Loucy (cell line): ENCODE measurements at regions not wholly inside any gene's neighbourhood (a gene's known extent, or its start where the extent isn't known, plus 50 kb on each side); places are given as distances from the start of the nearest gene placed in this dataset.
"Not testable (repeated sequence)": the region's sequence is repeated elsewhere in the genome, so short reads cannot be mapped to it uniquely, and the experiment has no call there.

Experiments
- H2AFZ ChIP-seq: fragments of 200-600 bp; sonication (generic); 2 replicates; pipeline ENCODE4 v1.6.0; 2016; ENCODE audit warnings: antibody characterized with exemption, mild to moderate bottlenecking, low read length, moderate library complexity
- H3F3A ChIP-seq: fragments of 200-600 bp; 2 replicates; pipeline ENCODE4 v1.6.0; 2016; ENCODE audit warnings: antibody characterized with exemption, low read depth, mild to moderate bottlenecking
- H3K27me3 ChIP-seq: fragments of 200-600 bp; sonication (generic); 2 replicates; pipeline ENCODE4 v1.6.1; 2014; ENCODE audit warnings: low read length, mild to moderate bottlenecking; ENCODE audit not compliant: insufficient read depth, poor library complexity, severe bottlenecking
- H3K36me3 ChIP-seq: fragments of 200-600 bp; sonication (generic); 2 replicates; pipeline ENCODE4 v1.6.1; 2016; ENCODE audit warnings: low read length; ENCODE audit not compliant: insufficient read depth
- H3K4me1 ChIP-seq: fragments of 200-600 bp; sonication (generic); 2 replicates; pipeline ENCODE4 v1.5.1; 2014; ENCODE audit warnings: low read length, mild to moderate bottlenecking; ENCODE audit not compliant: insufficient read depth, poor library complexity, severe bottlenecking
- H3K4me2 ChIP-seq: fragments of 200-600 bp; sonication (generic); 2 replicates; pipeline ENCODE4 v1.6.0; 2014; ENCODE audit warnings: antibody characterized with exemption, low read length, low read depth, mild to moderate bottlenecking; ENCODE audit not compliant: poor library complexity, severe bottlenecking
- H3K4me3 ChIP-seq: fragments of 200-600 bp; sonication (generic); 2 replicates; pipeline ENCODE4 v1.5.1; 2014; ENCODE audit warnings: low read length, mild to moderate bottlenecking, mixed read lengths; ENCODE audit not compliant: poor library complexity, severe bottlenecking
- H3K79me2 ChIP-seq: fragments of 200-600 bp; sonication (generic); 2 replicates; pipeline ENCODE4 v1.6.1; 2014; ENCODE audit warnings: low read length; ENCODE audit not compliant: insufficient read depth
- H3K9ac ChIP-seq: fragments of 200-600 bp; sonication (generic); 2 replicates; pipeline ENCODE4 v1.6.0; 2014; ENCODE audit warnings: mild to moderate bottlenecking, low read depth, low read length, moderate library complexity; ENCODE audit not compliant: poor library complexity, severe bottlenecking
- H3K9me2 ChIP-seq: fragments of 200-600 bp; sonication (generic); replicated peaks from 2 replicates; pipeline ENCODE4 v1.6.1; 2016; ENCODE audit warnings: low read depth, low read length, mixed read lengths
- H3K9me3 ChIP-seq: fragments of 200-600 bp; sonication (generic); 2 replicates; pipeline ENCODE4 v1.6.1; 2014; ENCODE audit warnings: mild to moderate bottlenecking, antibody characterized with exemption, low read length, low read depth; ENCODE audit not compliant: insufficient read depth
- H4K20me1 ChIP-seq: fragments of 200-600 bp; sonication (generic); 2 replicates; pipeline ENCODE4 v1.6.0; 2014; ENCODE audit warnings: antibody characterized with exemption, low read length, mild to moderate bottlenecking; ENCODE audit not compliant: insufficient read depth, poor library complexity, severe bottlenecking
- CTCF ChIP-seq: fragments of 200-600 bp; sonication (generic); conservative IDR thresholded peaks from 2 replicates; pipeline ENCODE4 v1.5.1; 2014; ENCODE audit warnings: mild to moderate bottlenecking, antibody characterized with exemption, low read length
- EZH2phosphoT487 ChIP-seq: fragments of 200-600 bp; IDR thresholded peaks from 2 replicates; pipeline ENCODE4 v1.6.1; 2018; ENCODE audit warnings: antibody characterized with exemption, mild to moderate bottlenecking, moderate library complexity, borderline replicate concordance

- TF ChIP-seq CTCF (no peak), EZH2phosphoT487 (no peak)
- H3K9ac ChIP-seq: no peak overlapping the region
- no peaks in the 10 kb centered on the region for H3K9me2 ChIP-seq
- H3K36me3 ChIP-seq: no peaks in the 10 kb centered on the region
- no peaks in the 10 kb centered on the region for H4K20me1 ChIP-seq
- H3K4me2 ChIP-seq: no peak overlapping the region
- no peaks in the 10 kb centered on the region for H3K9me3 ChIP-seq
- no peaks in the 10 kb centered on the region for H3K79me2 ChIP-seq
- no peaks in the 10 kb centered on the region for H3K27me3 ChIP-seq
- no peaks in the 10 kb centered on the region for H3K4me1 ChIP-seq
- H3K4me3 ChIP-seq: no peak overlapping the region
- no peak overlapping the region for H2AFZ ChIP-seq
- no peaks in the 10 kb centered on the region for H3F3A ChIP-seq
Measured at GRCh38 chrX:468979-469378, 82.3 kb upstream of the PPP2R3B start.

- Histone ChIP-seq H3K4me2 (no peak overlapping the region), H3K9me2 (no peaks in the 10 kb centered on the region), H3K27me3 (no peaks in the 10 kb centered on the region), H3K9ac (no peak overlapping the region), H3F3A (no peaks in the 10 kb centered on the region), H3K4me3 (no peak overlapping the region), H2AFZ (no peak overlapping the region), H3K79me2 (no peaks in the 10 kb centered on the region), H3K9me3 (no peaks in the 10 kb centered on the region), H3K36me3 (no peaks in the 10 kb centered on the region), H3K4me1 (no peaks in the 10 kb centered on the region), H4K20me1 (no peaks in the 10 kb centered on the region)
- TF ChIP-seq CTCF: no peak
- no peak for TF ChIP-seq EZH2phosphoT487
Measured at GRCh38 chrX:470686-471085, 84.0 kb upstream of the PPP2R3B start.

- Histone ChIP-seq H2AFZ (no peak overlapping the region), H3K79me2 (no peaks in the 10 kb centered on the region), H3K9ac (no peak overlapping the region), H3K4me1 (no peaks in the 10 kb centered on the region), H3K9me3 (no peaks in the 10 kb centered on the region), H3F3A (no peaks in the 10 kb centered on the region), H3K9me2 (no peaks in the 10 kb centered on the region), H3K36me3 (no peaks in the 10 kb centered on the region), H4K20me1 (no peaks in the 10 kb centered on the region), H3K4me2 (no peak overlapping the region), H3K27me3 (no peaks in the 10 kb centered on the region), H3K4me3 (no peak overlapping the region)
- no peak for TF ChIP-seq CTCF
- TF ChIP-seq EZH2phosphoT487: no peak
Measured at GRCh38 chrX:471281-471680, 84.6 kb upstream of the PPP2R3B start.

- not testable (repeated sequence) for H3K9me3 ChIP-seq, H4K20me1 ChIP-seq, H3K9me2 ChIP-seq, H3K4me2 ChIP-seq, H3K79me2 ChIP-seq, H3K4me3 ChIP-seq, H3K4me1 ChIP-seq, H2AFZ ChIP-seq, H3F3A ChIP-seq, H3K27me3 ChIP-seq, H3K36me3 ChIP-seq, H3K9ac ChIP-seq
Measured at GRCh38 chrX:472275-472674, 85.6 kb upstream of the PPP2R3B start.
